ENCODE measurements at regions not wholly inside any gene's neighbourhood (a gene's known extent, or its start where the extent isn't known, plus 50 kb on each side); places are given as distances from the start of the nearest gene placed in this dataset.

DNA sequence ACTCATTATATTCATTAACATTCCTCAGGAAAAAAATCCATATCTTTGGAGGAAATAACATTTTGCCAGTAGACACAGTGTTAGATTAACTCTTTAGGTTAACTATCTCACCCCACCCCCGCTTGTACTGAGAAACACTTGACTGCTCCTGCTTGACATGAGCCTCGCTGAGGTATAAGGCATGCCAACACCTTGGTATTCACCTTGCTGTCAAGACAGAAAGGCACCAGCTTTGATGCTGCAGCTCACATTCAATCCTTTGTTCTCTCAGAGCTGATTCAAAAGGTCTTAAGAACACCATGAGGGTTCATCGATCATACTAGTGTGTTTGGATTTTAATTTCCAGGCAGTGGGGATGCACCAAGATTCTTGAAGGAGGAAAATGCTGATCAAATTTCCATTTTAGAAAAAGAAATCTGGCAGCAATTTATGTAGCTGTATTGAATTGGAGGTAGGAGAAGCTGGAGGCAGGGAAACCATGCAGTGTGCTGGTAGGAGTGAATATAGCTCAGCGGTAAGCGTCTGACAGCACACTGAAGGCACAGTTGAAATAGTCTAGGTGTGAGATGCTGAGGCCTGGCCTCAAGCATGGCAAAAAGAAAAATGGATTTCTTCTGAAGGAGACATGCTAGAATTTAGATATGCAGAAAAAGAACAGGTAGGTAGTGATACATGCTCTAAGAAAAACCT lies 108.0 kb upstream of the ST6GALNAC5 start:
- no peak overlapping the region for H3K4me3 ChIP-seq (ENCODE audit: low read depth, low read length)
- no peak overlapping the region for H3K27ac ChIP-seq
- no peak for DNase-seq
- in situ Hi-C loops (cut with HindIII; ENCODE audit: low pct_ligation_motif_present, low sequenced_read_pairs): no loop called here
- TF ChIP-seq, protein P1, sequence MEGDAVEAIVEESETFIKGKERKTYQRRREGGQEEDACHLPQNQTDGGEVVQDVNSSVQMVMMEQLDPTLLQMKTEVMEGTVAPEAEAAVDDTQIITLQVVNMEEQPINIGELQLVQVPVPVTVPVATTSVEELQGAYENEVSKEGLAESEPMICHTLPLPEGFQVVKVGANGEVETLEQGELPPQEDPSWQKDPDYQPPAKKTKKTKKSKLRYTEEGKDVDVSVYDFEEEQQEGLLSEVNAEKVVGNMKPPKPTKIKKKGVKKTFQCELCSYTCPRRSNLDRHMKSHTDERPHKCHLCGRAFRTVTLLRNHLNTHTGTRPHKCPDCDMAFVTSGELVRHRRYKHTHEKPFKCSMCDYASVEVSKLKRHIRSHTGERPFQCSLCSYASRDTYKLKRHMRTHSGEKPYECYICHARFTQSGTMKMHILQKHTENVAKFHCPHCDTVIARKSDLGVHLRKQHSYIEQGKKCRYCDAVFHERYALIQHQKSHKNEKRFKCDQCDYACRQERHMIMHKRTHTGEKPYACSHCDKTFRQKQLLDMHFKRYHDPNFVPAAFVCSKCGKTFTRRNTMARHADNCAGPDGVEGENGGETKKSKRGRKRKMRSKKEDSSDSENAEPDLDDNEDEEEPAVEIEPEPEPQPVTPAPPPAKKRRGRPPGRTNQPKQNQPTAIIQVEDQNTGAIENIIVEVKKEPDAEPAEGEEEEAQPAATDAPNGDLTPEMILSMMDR (IDR thresholded peaks at IDR 0.05; ENCODE audit: low read depth, low read length, missing control alignments): no peak
- no peaks in the 10 kb centered on the region for H3K36me3 ChIP-seq (replicated peaks)
- H3K27me3 ChIP-seq (replicated peaks): no peaks in the 10 kb centered on the region

DNA sequence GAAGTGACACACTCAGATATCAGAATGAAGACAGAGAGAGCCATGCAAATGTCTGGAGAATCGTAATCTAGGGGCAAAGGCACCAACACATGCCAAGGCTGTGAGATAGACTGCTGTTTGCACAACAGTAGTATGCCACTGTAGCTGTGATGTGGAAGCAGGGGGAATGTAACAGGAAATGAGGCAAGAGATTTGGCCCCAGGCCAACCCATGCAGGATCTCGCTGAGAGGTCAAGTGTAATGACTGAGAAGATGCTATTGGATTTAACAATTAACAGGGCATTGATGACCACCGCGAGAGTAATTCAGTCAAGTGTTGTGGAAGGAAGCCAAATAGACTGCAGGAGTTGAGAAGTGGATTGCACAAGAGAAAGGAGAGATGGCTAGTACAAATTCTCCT lies 107.3 kb upstream of the ST6GALNAC5 start:
- no peaks in the 10 kb centered on the region for H3K27me3 ChIP-seq (replicated peaks)
- H3K4me3 ChIP-seq (ENCODE audit: low read depth, low read length): no peak overlapping the region
- in situ Hi-C loops (cut with HindIII; ENCODE audit: low pct_ligation_motif_present, low sequenced_read_pairs): no loop called here
- no peak overlapping the region for H3K27ac ChIP-seq
- no peaks in the 10 kb centered on the region for H3K36me3 ChIP-seq (replicated peaks)
- DNase-seq: peak; percentile 1
- TF ChIP-seq, protein P1 (IDR thresholded peaks at IDR 0.05; ENCODE audit: low read depth, low read length, missing control alignments): no peak

DNA sequence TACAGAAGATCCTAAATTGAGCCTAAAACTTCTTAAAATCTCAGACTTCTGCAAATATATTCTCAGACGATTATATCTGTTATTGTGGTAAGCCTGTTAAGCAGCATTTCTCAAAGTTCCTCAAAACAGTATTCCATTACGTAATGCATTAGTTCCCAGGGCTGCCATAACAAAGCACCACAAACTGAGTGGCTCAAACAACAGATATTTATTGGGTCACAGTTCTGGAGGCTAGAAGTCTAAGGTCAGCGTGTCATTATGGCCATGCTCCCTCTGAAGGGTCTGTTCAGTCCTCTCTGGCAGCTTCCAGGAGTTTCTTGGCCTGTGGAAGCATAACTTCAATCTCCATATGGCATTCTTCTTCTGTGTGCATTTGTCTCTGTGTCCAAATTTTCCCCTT lies 103.5 kb upstream of the ST6GALNAC5 start:
- Histone ChIP-seq H3K27me3 (replicated peaks) (no peaks in the 10 kb centered on the region), H3K36me3 (replicated peaks) (no peaks in the 10 kb centered on the region), H3K4me3 (ENCODE audit: low read depth, low read length) (no peak overlapping the region), H3K27ac (no peak overlapping the region)
- DNase-seq: no peak
- TF ChIP-seq, protein P1 (IDR thresholded peaks at IDR 0.05; ENCODE audit: low read depth, low read length, missing control alignments): no peak
- in situ Hi-C loops (cut with HindIII; ENCODE audit: low pct_ligation_motif_present, low sequenced_read_pairs): no loop called here

DNA sequence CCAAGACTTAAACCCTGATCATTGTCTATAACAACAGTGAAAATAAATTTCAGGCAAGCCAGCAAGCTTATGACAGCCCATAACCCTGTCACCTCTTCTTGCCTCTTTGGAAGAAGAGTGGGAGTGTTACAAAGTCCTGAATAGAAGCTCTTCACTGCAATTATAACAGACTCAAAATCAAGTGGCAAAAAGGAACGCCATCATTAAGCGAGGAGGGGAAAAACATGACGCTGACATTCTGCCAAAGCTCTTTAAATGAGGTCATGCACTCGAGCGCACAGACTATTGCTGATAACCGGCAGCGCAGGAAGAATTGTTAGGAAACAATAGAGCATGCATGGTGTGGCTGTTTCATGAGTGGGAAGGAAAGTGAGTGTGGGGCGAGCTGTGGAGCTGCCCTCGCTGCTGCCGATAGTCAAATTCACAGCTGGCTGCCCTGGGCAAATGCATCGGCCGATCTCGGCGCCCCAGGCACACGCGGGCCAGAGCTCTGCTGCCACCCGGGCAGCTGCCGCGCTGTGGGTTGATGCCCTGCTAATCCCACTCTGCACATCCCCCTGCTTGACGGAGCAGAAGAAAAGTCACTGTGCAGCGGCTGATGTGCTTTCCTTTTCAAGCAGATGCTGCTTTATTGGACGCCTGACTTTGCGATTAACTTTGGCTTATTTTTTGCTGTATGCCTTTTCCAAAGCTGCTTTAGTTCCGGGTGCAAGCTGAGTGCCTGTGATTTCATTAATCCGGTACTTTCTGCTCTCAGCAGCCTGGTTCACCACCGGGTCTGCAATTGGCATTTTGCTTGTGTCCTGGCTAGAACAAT lies 102.4 kb upstream of the ST6GALNAC5 start:
- TF ChIP-seq, protein P1 (IDR thresholded peaks at IDR 0.05; ENCODE audit: low read depth, low read length, missing control alignments): no peak
- in situ Hi-C loops (cut with HindIII; ENCODE audit: low pct_ligation_motif_present, low sequenced_read_pairs): no loop called here
- H3K27ac ChIP-seq: no peak overlapping the region
- H3K4me3 ChIP-seq (ENCODE audit: low read depth, low read length): peak overlapping the region; percentile 39
- DNase-seq: no peak
- H3K27me3 ChIP-seq (replicated peaks): no peaks in the 10 kb centered on the region
- no peaks in the 10 kb centered on the region for H3K36me3 ChIP-seq (replicated peaks)

DNA sequence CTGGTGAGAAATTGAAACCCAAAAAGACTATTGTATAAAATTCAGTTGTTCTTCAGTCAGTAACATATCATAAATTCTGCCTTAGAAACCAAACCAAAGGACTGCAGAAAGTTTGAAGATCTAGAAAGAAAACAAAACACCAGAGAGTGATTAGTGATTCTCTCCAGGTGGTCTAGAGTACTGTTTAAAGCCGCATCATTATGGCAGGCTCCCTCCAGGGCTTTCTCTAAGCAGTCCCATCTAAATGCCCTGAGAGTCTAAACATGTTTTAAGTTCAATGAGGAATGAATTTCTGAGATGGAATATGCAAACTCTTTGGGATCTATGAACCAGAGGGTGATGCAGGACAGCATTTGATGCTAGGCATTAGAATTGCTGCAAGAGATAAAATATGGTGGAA lies 100.9 kb upstream of the ST6GALNAC5 start:
- H3K4me3 ChIP-seq (ENCODE audit: low read depth, low read length): no peak overlapping the region
- no peak for DNase-seq
- TF ChIP-seq, protein P1 (IDR thresholded peaks at IDR 0.05; ENCODE audit: low read depth, low read length, missing control alignments): no peak
- in situ Hi-C loops (cut with HindIII; ENCODE audit: low pct_ligation_motif_present, low sequenced_read_pairs): no loop called here
- no peaks in the 10 kb centered on the region for H3K27me3 ChIP-seq (replicated peaks)
- H3K27ac ChIP-seq: no peak overlapping the region
- no peaks in the 10 kb centered on the region for H3K36me3 ChIP-seq (replicated peaks)

Measured in brain microvascular endothelial cell (primary cell).